HG02852 (cell line): ENCODE measurements at regions not wholly inside any gene's neighbourhood (a gene's known extent, or its start where the extent isn't known, plus 50 kb on each side); places are given as distances from the start of the nearest gene placed in this dataset.

Source experiments
- ATAC-seq: cut with Tn5 transposase; IDR thresholded peaks from one replicate; pipeline ENCODE4 v1.9.1; 2021; ENCODE audit warnings: mild to moderate bottlenecking, moderate library complexity; ENCODE audit not compliant: unreplicated experiment

- no peak for ATAC-seq
These were observed 129.3 kb downstream of the BUD13 start for GRCh38 chr11:116643521-116643920.

DNA sequence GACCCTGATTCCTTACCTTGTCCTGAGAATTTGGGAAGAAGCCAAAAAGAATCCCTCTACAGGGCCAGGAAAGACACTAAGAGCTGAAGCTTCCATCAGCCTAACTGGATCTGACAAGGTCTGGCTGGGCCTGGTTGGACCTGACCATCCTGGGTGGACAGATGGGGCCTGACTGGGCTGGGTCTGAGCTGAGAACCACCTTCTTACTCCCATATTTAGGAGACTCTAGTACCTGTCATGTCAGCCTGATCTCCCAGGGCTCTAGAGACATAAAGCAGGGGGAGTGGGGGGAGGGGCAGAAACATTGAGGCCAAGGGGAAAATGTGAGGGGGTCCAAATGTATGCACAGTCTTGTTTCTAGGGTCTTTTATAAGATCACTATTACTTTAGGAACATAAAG is 129.9 kb downstream of the BUD13 start:
- no peak for ATAC-seq

GRCh38 chr11:116642481-116642880 is 130.3 kb downstream of the BUD13 start:
- no peak for ATAC-seq

DNA sequence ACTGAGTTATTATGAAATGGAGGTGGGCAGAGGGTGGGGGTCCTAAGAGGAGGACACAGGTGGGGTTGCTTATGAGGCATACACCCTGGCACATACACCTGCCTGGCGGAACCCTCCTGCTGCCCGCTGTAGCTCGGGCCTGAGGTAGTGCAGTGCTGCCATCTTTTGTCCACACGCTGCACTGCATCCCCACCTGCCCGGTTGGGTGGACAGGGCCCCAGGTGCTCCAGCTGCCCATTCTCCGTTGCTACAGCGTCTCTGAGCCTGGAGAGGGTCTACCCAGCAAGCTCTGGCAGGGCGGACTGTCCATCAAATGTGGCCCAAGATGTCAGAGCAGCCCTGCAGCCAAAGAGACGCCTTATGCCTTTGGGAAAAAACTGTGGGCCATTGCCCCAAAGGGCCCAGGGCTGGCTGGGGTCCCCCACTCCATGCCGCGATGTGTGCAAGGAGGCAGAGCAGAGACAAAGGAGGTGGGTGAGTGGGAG is 131.2 kb downstream of the BUD13 start:
- peak; percentile 45 for ATAC-seq

GRCh38 chr11:116640641-116641402 is 132.0 kb downstream of the BUD13 start:
- ATAC-seq, result no peak

GRCh38 chr11:116638463-116638862 is 134.3 kb downstream of the BUD13 start:
- no peak for ATAC-seq

DNA sequence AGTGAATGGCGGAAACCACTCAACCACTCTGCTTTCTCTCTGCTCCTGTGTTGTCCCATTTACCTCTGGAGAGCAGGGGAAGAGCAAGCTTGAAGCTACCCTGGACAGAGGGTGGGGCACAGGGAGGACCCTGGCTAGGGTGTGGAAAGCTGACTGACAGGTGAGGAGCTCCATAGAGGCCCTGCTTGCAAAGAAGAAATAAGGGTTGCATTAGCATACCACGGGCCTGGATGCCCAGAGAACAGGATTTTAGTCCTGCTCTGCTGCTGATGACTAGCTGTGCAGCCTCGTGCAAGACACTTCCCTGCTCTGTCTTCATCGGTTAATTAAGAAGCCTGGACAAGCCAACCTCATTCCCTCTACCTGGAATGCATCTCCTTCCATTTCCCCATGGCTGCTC is 135.0 kb downstream of the BUD13 start:
- no peak for ATAC-seq

DNA sequence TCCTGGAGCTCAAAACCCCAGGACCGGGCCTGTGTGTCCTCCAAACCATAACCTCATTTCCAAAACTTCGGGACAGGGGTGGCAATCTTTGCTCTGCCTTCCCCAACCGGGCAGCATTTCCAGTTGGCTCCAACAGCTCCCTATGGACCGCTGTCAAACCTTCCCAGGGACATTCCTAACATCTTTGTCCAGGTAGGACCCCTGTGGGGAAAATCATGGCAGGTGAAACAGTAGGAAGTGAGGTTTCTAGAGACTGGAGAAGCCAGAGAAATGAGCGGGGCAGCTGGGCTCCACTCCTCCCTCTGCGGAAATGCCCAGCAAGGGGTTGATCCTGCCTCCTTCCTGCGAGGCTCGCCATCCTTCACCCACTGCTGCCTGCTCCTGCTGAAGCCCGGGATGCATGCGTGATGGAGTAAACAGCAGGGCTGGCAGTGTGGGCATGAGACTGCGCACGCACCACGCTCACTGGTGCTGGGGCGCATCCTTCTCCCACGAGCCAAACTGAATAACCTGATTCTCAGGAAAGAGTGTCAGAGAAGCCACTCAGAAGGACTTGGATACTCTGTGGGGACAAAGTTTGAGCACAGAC is 136.4 kb downstream of the BUD13 start:
- ATAC-seq, result no peak

- no peak for ATAC-seq
These were observed 141.6 kb downstream of the BUD13 start for GRCh38 chr11:116631201-116631600.

DNA sequence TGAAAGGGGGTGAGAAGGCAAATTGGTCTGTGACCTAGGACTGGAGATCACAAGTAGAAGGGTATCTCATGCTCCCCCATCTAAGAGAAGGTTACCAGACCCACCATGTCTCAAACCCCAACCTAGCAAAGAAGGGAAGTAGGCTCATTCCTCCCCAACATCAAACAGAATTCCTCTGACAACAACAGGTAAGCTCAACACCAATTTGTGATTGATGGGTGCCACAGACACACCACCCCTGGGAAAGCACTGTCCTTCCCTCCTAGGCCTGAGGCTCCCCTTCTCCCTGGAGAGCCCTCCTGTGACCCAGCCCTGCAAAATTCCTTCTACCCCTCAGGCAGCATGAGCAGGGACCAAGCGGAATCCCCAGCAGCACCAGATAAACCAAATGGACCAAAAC is 154.3 kb downstream of the BUD13 start:
- ATAC-seq, result no peak

GRCh38 chr11:116615211-116615865 is 157.4 kb downstream of the BUD13 start:
- ATAC-seq, result no peak

DNA sequence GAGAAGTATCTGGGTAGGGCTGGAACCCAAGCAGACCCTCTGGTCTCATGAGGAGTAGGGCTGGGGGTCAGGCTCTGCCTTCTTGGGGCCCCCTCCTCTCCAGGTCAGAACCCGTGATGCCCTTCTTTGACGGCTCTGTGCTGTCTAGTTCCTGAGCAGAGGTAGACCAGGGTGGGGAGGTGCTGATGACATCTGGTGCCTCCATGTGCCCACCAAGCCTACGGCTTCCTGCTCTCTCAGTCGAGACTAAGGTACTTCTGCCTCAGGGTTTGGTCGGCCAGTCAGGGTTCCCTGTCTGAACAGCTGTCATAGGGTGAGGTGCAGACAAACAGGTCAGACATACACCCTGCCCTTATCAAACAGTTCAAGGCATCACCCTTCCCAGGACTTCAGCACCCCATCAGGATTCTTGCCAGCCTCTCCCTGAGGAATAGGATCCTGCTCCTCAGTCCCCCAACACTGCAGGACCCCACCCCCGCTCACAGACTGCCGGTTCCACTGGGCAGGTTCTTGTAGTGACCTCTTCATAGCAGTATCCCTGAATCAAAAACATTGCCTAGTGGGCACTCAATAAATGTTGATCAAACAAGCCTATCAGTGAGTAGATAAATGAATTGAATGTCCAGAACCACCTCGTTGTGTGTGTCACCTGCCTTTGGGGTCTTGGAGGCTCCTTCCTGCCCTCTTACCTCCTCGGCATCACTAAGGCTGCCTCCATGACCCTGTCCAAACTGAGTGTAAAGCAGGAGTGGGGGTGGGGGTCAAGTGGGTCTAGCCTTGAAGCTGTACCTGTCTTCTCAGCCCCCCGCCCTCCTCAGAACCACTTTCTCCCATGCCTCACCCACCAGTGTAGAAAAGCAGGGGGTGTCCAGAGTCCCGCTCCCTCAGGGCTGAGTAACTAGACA is 158.2 kb downstream of the BUD13 start:
- no peak for ATAC-seq

DNA sequence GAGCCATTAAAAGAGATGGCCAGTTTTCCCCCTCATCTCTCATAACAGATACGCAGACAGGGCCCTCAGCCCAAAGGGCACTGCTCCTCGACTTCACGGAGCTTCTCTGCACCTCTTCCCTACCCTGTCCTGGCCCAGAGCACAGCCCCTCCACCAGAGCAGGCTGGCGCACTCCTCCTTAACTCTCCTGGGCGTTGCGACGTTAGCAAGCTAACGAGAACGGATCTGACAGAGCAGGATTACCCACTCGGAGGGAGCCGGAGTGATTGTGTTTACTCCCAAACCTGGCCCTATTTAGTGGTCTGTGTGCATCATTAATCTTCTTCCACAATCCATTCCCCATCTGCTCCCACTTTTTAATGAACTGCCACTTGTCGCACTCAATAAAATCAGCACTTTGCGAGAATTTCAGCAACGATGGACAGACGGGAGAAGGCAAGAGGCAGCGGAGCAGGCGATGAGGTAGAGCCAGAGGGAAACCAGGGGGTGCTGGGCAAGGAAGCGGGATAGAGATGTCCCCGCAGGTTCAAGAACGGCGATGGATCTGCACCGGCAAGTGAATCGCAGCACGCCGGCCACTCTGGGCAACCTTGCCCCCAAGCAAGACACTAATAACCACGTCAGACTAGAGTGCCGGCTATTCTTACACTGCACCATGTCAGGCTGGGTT is 159.4 kb downstream of the BUD13 start:
- ATAC-seq, result no peak

DNA sequence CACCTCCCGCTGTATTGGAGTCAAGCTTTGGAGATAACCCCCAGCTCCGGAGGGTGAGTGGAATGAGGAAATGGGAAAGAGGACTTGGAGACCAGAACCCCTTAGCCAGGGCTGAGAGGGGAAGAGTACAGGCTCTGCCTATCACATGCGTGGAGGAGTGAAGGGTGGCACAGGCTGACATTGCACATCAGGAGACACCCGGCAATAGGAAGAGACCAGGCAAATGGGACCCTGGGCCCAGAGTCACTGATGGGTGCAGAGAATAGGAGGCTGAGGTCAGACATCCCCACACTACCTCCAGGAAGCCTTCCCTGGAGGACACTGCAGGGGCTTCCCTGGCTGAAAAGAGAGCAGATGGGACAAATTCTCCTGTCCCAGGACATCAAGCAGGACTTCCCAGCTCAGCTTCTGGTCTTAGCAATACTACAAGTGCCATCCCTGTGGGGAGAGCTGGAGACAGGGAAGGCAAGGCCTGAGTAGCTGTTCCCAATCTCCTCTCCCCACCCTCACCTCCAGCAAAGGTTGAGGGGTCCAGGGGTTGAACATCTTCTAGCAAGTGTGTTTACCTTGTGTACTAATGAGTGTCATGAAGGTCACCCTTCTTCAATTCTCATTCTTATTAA is 160.7 kb downstream of the BUD13 start:
- ATAC-seq, result no peak

DNA sequence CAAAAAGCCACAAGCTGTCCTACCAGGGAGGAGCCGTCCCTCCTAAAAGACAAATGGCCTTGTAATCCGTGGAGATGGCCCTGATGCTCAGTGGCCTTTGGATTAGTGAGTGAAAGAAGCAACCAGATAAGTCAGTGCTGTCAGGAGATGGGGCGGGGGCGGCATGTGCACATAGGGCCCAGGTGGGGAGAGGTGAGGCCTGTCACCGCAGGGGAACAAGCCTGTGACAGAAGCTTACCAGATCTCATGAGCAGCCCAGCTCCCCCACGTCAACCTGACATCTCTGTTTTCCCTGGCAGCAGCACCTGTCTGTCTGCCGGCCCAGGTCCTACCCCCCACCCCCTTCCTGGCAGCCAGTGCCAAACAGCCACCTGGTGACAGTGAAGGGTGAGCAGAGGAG is 162.6 kb downstream of the BUD13 start:
- ATAC-seq, result no peak

DNA sequence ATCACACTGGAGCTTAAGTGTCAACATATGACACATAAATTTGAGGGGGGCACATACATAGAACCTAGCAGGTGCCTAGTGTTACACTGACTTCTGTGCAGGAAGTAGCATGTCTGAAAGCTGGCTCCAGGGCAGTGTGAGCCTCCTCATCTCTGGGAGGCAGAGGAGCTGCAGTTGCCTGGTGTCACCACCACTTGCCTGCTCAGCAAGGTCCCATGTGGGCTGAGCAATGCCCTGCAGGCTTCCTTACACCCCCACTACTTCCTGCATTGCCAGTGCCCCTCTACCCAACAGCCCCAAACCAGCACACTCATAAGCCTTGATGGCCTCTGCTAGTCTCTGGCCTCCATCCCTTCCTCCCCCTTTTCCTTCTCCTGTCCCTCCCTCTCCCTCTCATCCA is 165.8 kb downstream of the BUD13 start:
- no peak for ATAC-seq

DNA sequence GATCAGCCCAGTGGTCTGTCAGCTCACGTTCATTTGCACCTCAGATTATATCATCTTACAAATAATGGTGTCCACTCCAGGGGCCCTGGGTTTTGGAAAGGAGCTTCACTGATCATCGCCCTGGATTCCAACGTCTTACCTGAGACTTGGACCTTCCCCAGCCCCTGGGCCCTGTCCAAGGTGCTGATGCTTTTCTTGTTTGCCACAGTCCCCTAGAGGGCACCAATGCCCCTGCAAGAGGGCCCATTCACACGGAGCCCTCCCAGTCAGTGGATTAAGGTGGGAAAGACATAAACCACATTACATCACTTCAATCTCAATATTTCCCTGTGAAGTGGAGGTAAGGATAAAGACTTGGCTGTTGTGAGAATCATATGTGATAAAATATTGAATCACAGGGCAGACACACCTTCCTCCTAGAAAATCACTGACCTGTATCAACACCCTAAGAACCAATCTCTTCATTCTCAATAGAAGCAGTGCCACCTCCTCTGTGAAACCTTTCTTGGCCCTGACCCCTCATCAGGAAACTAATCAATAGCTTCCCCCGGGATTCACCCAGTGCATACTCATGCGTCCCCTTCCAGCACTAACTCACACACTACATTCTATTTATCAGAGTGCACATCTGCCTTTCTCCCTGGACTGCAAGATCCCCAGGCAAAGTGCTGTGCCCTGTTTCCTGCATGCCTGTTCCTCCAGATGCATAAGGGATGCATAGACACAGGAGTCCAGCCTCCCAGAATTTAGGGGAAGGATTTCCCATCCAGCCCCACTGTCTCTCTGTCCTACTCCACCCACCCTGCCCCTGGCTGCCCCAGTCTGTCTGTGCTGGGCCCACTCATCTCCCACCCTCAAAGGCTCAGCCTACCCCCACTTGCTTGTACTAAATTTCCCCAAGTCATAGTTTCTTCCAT is 167.0 kb downstream of the BUD13 start:
- no peak for ATAC-seq

DNA sequence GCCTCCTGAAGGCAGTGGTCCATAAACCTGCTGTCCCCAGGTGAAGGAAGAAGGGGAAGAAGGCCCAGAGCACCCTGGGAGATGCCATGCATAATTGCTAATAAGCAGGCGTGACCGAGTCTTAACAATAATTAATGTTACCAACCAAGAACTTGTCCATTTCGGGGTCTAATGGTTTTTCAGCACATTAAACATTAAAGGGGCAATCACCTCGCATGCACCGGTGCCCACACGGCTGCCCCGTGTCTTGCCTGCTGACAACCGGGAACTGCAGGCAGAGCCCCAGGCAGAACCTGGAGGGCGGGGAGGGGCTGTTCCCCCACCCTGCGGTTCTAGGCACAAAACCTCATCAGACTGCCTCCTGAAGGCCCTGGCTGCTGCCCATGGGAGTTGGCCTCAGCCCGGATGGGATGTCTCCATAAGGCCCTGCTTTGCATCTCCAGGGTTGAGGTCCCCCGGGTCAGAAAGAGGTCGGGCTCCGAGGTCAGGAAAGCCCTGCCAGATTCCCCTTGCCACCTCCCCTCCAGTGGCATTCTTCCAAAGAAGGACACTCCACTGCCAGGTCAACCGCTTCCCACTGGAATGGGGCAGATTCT is 169.0 kb downstream of the BUD13 start:
- ATAC-seq, result no peak

- no peak for ATAC-seq
These were observed 170.2 kb downstream of the BUD13 start for GRCh38 chr11:116602637-116602942.
